HG03354 (cell line): ENCODE measurements at regions not wholly inside any gene's neighbourhood (a gene's known extent, or its start where the extent isn't known, plus 50 kb on each side); places are given as distances from the start of the nearest gene placed in this dataset.
"Not testable (repeated sequence)": the region's sequence is repeated elsewhere in the genome, so short reads cannot be mapped to it uniquely, and the experiment has no call there.

Experiments used
- ATAC-seq: cut with Tn5 transposase; IDR thresholded peaks from one replicate; pipeline ENCODE4 v1.9.1; 2021; ENCODE audit warnings: mild to moderate bottlenecking; ENCODE audit not compliant: unreplicated experiment, poor library complexity, severe bottlenecking

GRCh38 chr3:68676136-68676535 lies 256.2 kb downstream of the TAFA4 start:
- no peak for ATAC-seq

- no peak for ATAC-seq
Observed at GRCh38 chr3:68667346-68667745, 265.0 kb downstream of the TAFA4 start.

GRCh38 chr3:68666429-68667136 lies 265.8 kb downstream of the TAFA4 start:
- no peak for ATAC-seq

- no peak for ATAC-seq
Observed at GRCh38 chr3:68664276-68664675, 268.1 kb downstream of the TAFA4 start.

- no peak for ATAC-seq
Observed at GRCh38 chr3:68662176-68662575, 270.2 kb downstream of the TAFA4 start.

- not testable (repeated sequence) for ATAC-seq
Observed at GRCh38 chr3:68650657-68651056, 281.7 kb downstream of the TAFA4 start.

- no peak for ATAC-seq
Observed at GRCh38 chr3:68648494-68648893, 283.9 kb downstream of the TAFA4 start.

GRCh38 chr3:68631850-68632545 lies 300.3 kb downstream of the TAFA4 start:
- ATAC-seq, result no peak

- ATAC-seq, result no peak
Observed at GRCh38 chr3:68620211-68620610, 312.1 kb downstream of the TAFA4 start.

- no peak for ATAC-seq
Observed at GRCh38 chr3:68614087-68614486, 318.3 kb downstream of the TAFA4 start.

GRCh38 chr3:68571321-68571720 lies 361.0 kb downstream of the TAFA4 start:
- ATAC-seq, result no peak

GRCh38 chr3:68560728-68561127 lies 371.6 kb downstream of the TAFA4 start:
- ATAC-seq, result no peak

GRCh38 chr3:68535782-68536181 lies 396.6 kb downstream of the TAFA4 start:
- ATAC-seq, result no peak

GRCh38 chr3:68523330-68523729 lies 409.0 kb downstream of the TAFA4 start:
- no peak for ATAC-seq

- ATAC-seq, result no peak
Observed at GRCh38 chr3:68515237-68515636, 417.1 kb downstream of the TAFA4 start.

- no peak for ATAC-seq
Observed at GRCh38 chr3:68504201-68504600, 428.1 kb downstream of the TAFA4 start.

- not testable (repeated sequence) for ATAC-seq
Observed at GRCh38 chr3:68485845-68486244, 446.5 kb downstream of the TAFA4 start.

GRCh38 chr3:68485051-68485450 lies 447.3 kb downstream of the TAFA4 start:
- ATAC-seq, result no peak

GRCh38 chr3:68483601-68484000 lies 448.7 kb downstream of the TAFA4 start:
- no peak for ATAC-seq

- no peak for ATAC-seq
Observed at GRCh38 chr3:68483041-68483440, 449.3 kb downstream of the TAFA4 start.

GRCh38 chr3:68482565-68482964 lies 449.8 kb downstream of the TAFA4 start:
- no peak for ATAC-seq
